GM19240 (cell line): ENCODE measurements at regions not wholly inside any gene's neighbourhood (a gene's known extent, or its start where the extent isn't known, plus 50 kb on each side); places are given as distances from the start of the nearest gene placed in this dataset.

ENCODE experiments used
- DNase-seq: peaks from one replicate; pipeline ENCODE4 v3.0.0; 2011; ENCODE audit warnings: low spot score; ENCODE audit not compliant: insufficient read length

DNA sequence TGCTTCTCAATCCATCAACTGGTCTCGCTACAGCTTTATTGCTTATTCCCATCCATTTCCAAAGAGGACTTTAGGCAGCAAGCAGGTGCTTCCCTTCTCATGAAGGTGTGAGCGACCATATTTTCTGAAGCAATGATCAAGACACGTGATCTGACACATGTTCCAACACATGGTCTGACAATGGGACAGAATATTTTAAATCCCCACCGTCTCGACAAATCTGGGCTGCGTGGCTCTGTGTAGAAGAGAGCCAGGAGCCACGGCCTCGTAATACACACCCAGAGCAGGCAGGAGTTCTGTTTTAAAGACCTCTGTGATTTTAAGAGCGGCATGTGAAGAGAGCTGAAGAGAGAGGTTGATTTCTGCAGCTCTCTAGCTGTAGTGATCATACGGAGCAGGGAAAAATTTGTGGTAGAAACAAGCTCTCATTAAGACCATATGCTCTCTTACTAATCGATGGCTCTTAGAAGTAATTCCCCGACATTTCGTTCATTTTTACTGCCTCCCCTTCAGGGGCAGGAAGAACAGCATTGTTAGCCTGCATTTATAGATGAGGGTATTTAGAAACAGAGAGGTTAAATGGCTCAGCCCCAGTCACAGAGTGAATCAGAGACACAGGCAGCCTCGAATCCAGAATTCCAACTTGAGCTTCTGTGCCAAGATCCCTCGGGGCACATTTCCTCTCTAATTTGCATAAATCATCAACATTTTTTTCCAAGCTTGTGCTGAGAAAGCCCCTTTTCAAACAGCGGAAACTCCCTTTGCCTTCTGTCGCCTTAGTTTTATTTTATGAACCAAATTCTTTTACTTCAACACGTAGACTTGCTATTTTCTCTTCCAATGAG, 91.0 kb upstream of the BCOR start:
- DNase-seq, result no peak

DNA sequence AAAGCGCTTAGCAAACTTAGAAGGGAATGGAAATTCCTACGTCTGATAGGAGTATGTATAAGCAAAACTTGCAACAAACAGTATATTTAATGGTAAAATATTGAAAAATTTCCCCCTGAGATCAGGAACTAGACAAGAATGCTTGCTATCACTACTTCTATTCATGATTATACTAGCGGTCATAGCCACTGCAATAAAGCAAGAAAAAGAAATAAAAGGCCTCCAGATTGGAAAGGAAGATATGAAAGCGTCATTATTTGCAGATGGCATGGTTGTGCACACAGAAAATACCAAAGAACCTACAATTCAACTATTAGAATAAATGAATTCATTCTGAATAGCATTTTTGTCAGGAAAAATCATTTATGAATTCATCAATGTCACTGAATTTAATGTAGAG, 87.2 kb upstream of the BCOR start:
- DNase-seq, result no peak

DNA sequence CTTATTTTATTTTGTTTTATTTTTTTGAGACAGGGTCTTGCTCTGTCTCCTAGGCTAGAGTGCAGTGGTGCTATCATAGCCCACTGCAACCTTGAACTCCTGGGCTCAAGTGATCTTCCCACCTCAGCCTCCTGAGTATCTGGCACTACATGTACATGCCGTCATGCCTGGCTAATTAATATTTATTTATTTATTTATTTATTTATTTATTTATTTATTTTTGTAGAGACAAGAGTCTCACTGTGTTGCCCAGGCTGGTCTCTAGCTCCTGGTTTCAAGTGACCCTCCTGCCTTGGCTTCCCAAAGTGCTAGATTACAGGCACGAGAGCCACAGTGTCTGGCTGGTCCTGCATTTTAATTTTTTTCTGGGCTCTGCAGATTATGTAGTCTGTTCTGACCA, 84.9 kb upstream of the BCOR start:
- no peak for DNase-seq

DNA sequence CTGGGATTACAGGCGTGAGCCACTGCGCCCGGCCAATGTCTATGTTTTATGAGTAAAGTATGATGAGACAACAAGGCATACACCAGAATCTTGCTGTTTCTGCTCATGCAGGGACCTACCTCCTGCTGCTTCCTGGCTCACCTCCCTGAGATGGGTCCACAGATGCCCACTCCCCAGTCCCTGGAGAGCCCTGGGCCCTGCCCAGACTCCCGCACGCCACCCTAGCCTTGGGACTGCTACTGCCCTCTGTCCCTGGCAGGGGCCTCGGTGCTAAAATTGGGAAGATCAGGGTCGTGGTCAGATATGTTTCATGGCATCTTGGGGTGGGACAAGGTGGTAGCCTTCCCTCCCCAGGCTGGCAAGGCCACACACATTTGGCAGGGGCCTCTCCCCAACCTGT, 84.3 kb upstream of the BCOR start:
- DNase-seq, result no peak

DNA sequence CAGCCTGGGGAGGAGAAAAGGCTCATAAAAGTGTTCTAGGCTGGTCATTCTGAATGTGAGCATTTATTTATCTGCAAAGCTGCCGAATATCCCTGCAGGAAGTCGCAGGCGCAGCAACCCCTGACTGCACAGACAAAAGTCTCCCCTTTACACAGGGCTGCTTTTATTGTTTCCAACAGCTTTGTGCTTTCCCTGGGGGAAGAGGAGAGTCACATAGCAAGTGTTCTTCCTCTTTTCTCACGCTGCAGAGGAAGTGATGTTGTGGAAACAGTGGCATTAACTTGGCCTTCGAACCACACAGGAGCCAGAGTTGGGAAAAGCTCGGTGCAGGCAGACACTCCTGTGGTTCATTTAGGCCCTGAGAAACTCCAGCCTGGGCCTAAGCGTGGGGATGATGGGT, 81.5 kb upstream of the BCOR start:
- no peak for DNase-seq

DNA sequence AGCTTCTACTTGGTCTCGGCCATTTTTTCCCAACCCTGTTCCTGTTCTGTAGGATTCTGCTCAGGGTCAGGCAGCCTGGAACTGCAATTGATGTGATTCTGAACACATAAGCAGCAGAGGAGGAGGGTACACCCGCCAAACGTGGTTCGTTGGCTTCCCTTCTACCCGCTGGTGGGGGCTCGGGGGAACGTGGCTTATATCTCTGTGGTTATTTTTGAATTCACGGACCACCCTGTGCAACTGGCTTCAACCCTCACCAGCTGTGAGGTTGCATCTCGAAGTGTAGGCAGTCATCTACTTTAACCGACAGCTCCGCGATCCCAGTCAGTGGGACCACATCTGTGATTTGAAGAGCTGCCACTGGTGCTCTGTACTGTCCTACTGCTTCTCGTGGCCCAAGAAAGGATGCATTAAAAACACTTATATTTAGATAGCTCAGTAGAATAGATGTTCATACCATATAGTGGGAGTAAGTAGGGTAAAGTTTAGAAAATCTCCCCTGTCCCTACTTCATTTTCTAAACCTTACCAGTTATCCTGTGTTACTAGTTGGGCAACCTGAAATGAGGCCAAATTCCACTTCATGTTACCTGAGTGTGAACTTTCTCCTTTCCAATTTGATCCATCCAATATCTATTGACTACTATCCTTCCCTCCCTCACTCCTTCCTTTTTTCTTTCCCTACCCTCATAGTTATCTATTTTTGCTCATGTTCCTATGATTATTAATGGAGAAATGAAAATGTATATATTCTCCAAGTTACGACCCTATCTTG, 80.4 kb upstream of the BCOR start:
- no peak for DNase-seq

DNA sequence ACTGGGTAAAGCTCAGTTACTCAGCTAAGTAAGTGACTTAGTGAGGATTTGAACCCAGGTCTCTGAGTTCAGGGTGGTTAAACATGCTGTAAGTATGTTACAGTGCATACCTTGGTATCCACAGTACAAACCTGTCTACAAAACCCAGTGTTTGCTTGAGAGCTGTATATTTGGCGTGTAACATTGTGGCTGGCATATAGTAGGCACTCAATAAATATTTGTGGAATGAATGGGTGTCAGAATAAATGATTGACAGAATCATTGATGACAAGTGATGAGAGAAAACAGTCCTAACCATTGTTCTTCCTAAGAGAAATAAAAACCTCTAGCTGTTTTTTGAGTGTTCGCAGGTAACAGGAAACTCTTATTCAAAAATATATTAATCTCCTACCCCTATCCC, 79.7 kb upstream of the BCOR start:
- DNase-seq, result no peak

DNA sequence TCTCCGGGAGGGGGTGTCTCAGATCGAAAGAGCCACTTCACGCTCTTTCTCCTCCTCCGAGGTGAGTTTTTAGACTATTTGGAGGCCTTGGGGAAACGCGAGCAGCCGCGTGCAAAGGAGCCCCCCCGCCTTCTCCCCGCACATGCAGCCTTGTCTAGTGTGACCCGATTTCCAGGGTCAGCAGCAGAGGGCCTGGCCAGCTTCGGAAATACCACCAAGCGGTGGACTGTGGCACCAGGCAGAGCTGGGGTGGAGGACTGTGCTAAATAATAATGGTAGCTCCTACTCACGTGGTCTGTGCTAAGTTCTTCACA, 79.3 kb upstream of the BCOR start:
- DNase-seq, result no peak

DNA sequence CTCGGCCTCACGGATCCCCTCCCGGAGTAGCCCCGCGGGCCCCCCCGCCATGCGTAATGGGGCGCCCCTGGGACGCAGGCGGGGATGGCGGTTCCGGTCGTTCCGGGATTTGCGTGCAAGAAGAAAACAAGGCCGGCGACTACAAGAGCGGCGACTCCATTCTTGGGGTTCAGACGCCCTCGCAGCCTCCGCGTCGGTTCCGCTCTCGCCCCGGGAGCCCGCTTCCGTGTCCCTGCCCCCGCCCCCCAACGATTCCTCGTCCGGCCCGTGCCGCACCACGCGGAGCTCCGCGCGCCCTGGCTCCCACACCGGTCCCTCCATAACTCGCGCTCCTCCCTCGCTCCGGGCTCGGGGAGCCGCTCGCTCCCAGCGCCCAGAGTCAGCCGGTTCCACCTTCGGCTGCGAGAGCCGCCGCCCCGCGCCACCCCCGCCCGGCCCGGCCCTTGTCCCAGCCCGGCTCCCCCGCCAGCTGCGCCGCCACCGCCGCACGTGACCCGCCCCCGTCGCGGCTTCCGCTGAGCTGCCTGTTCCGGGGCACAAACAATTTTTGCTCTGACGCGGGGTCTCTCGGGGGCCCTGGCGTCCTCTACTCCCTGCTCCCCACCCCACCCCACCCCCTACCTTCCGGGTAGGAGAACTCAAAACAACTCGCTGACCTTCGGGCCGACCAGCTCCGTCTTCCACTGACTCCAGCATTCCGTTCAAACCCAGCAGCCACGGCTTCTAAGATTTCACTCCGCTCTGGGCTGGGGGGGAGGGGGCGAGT, 78.8 kb upstream of the BCOR start:
- no peak for DNase-seq

DNA sequence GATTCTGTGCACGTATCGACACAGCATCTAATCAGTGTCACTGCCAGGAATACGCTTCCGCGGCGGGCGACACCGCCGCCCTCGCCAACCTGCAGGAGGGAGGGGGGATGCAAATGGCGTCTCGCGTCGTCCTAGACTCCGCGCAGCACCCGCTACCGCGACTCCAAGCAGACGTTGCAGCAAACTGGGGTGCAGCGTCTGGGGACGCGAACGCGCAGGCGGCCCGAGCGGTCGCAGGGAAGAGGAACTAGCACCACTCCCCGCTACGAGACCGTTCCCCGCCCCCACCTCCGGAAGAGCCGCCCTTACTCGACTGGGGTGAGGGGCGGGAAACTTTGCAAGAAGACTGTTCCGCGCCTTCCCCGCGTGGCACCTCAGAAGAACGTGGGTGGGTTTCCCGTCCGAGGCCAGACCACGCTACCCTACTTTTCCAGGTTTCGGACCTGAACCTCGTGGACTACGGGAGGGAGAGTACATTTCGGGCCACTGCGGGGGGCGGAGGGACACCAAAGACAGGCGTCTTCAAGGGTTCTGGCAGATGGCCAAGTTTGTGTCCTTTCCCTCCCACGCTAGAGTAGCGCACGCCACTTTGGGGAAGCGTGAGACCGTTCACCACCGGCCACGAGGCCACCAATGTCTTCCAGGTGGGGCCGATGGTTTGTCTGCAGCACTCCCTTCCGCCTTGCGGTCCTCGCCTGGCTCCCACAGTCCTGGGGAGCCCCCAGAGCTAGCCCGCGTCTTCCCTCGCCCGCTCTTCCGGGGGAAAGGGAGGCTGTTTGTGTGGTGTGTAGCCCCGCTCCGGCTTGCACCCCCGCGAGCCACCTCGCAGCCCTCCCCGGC, 78.0 kb upstream of the BCOR start:
- DNase-seq, result no peak

DNA sequence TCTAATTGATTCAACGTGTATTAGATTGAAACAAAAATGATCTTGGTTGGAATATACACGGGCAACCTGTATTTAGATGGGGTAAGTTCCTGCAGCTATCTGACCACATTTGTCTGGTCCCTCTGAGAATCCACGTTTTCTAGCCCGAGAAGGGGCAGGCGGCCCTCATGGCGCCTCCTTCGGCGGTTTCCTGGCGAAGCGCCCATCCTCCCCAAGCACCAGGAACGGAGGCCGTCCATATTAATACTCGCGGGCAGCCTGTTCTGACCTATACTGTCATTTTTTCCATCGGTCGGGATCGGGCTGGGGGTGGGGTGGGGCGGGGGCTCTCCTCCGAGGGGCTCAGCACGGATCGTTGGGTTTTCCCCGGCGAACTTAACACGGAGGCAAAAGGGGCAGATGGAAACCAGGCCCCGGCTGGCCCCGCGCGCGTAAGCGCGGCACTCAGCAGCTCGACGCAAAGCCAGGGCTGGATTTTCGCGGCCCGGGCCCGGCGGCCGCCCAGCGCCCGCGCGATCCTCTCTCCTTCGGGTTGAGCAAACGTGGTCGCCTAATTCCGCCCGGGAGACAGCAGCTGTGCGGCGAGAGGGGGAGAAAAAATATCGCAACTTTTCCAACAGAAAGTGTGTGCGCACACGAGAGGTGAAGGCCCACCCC, 77.2 kb upstream of the BCOR start:
- DNase-seq, result no peak

DNA sequence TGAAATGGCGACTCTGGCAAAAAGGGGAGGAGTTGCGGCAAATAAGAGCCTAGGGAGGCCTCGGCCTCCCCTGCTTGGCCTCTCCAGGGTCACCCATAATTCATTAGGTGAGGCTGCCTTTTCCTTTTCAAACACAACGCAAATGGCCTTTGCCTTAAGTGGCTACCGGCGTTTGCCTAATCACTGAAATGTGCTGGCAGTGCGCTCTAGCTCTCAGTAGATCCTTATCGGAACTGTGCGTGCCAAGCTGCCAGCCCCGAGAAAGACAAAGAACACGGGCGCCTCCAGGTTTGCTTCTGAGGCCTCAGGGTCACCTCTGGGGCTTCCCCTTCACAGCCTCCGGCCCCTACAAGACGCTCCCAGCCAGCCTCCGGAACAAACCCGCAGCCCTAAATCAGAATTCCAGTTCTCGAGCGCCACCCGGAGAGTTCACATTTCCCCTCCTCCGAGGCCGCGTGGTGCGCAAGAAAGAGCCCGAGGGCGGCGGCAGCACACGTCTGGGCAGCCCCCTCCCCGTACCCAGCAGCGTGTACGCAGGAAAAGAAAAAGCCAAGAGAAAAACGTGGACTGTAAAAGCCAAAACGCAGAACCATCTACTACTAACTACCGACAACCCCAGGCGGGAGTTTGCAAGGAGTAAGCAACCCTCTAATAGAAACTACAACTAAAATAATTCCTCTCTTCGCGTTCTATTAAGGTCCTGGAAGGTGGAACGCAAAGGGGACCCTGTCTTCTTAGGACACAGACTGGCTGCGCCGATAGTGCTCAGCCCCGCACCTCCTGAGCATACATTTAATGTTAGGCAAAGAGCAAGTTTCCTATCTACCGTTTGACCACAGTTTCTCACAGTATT, 76.5 kb upstream of the BCOR start:
- no peak for DNase-seq

DNA sequence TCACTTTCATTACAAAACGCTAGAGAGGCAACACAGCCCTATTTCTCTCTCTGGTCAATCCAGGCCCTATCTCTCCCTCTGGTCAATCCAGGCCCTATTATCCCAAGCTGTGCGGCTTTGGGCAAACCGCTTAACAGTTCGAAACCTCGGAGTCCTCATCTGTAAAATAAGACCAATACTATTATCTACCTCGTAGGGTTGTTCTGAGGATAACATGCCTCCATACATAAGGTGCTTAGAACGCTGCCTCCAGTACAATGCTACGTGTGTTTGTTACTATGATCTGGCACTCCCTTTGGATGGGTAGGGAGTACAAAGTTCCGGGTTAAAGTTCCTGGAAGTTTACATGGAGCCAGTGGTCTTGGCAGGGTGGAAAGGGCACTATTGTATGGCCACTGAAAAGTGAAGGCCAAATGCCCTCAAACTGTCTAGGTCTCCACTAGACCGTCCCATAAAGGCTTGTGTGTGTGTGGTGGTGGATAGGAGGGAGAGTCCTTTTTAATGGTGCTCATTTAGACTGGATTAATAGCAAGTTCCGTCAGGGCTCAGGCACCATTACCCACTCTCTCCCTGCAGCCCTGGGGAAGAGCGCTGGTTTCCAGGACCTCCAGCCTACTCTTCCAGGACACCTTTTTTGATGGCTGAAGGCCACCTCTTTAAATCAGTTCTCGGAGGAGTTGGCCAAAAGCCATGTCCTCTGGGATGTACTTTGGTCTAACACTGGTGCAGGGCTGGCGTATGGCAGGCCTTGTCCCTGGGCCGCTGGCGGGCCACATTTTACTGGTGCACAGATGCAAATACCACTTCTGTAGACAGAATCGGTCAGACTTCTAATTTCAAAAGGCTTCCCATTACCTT, 75.6 kb upstream of the BCOR start:
- DNase-seq, result no peak

DNA sequence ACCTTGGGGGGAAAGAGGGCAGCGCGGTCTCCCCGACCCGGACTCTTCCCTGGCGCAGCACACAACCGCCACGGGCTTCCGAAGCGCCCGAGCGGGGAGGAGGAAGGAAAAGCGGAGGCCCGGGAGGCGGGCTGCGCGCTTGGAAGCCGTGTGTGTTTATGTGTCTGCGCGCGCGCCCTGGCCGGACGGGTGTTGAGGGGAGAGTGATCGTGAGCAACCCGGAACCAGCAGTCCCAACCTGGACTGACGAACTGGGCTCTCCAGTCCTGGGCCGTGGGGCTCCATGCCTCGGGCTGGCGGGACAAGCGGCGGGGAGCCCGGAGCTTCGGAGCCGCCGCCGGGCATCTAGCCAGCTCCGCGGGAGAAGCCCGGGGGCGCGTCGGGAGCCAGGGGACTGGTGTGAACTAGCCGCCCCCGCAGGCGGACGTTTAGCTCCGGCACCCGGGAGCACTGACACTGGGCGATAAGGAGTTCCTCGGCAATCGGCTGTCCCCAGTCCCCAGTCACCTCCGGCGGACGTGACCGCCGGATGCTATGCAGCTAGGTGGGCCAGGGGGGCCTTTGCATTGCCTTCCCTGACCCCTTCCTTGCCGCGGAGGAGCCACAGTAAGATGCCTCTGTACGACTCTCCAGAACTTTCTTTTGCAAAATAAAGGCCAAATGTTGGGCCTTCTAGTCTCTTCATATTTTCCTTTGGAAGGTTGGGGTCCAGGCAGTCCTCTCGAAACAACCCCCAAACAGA, 74.8 kb upstream of the BCOR start:
- DNase-seq, result no peak

DNA sequence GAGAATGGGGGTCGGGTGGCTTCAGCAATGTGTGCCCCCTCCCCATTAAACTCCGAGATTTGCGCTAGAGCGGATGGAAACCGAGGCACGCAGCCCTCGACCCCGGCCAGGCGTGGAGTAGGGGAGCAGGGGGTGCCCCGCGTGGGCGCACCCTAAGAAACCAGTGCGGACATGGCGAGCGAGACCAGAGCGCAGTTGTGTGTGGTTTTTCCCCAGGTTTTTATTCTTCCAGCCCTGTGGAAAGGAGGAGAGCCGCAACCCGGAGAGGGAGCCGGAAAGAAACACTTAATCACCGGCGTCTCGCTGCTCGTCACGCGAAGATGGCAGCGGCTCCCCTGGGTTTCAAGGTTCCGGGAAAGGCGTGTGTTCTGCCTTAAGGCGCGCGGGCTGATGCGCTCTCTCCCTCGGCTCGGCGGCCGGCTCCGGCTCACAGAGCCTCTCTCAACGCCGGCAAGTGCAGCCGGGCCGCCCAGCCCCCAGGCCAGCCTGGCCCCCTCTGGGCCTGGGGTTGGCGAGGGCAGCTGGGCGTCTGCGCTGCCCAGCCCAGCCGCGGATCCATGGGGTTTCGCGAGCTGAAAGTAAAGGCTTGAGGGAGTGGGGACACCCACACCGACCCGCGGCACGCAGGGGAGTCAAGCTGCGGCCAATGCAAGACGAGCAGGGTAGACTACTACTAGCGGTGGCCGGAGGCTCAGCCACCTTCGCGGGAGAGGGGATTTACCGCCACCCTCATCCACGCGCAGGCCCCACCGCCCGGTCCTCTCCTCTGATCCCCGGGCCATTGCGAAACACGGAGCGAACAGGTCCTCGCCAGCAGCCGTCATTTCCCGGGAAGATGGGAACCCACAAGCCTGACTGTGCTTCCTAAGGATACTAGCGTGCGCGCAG, 74.0 kb upstream of the BCOR start:
- no peak for DNase-seq

DNA sequence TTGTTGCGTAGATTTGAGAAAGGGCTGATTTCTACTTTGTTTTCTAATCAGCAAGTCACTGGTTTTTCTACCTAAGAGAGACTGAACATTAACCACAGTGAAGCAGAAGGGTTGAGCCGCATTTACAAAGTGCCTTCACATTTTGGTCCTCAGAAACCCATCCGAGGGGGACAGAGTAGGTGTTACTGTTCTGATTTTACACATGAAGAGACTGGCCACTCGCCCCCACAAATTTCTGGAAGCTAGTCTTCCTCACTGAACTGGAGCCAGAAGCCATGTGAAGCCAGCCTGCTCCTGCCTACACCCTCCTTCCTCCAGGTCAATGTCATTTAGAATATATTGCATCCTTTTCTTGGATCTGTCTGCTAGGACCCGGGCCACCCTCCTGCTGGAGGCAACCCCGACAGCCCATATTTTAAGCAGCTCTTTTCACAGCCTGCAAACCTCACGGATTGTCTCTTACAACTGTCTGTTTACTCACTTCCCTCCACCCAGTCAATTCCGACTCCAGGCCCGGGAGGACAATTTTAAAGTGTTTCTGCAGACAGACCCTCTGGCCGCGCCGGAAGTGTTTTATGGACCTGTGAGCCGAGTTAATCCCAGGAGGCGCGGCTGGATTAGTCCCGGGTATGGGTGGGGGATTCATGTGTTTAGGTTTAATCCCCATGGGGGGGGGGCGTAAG, 73.2 kb upstream of the BCOR start:
- DNase-seq, result no peak
